SU-DHL-6 (cell line): ENCODE measurements at regions not wholly inside any gene's neighbourhood (a gene's known extent, or its start where the extent isn't known, plus 50 kb on each side); places are given as distances from the start of the nearest gene placed in this dataset.

Source experiments
- CTCF ChIP-seq: fragments of 200-600 bp; sonication (generic); IDR thresholded peaks from one replicate; pipeline ENCODE4 v1.5.1; 2017; ENCODE audit warnings: antibody characterized with exemption, mild to moderate bottlenecking, low read length, moderate library complexity; ENCODE audit not compliant: insufficient read depth, poor library complexity, severe bottlenecking
- EZH2phosphoT487 ChIP-seq: fragments of 200-600 bp; sonication (generic), shearing (Covaris generic); conservative IDR thresholded peaks from 2 replicates; pipeline ENCODE4 v1.6.1; 2018; ENCODE audit warnings: mild to moderate bottlenecking, antibody characterized with exemption, low read length, moderate library complexity, mixed read lengths

GRCh38 chr16:49051576-49051975, 230.1 kb downstream of the CBLN1 start:
- no peak for TF ChIP-seq CTCF
- TF ChIP-seq EZH2phosphoT487 = no peak
